Fibroblast of pulmonary artery (primary cell): ENCODE measurements at regions not wholly inside any gene's neighbourhood (a gene's known extent, or its start where the extent isn't known, plus 50 kb on each side); places are given as distances from the start of the nearest gene placed in this dataset.

Experiments
- DNase-seq: peaks from one replicate; pipeline ENCODE4 v3.0.0-alpha.2; 2010; ENCODE audit warnings: low read depth
- H3K4me3 ChIP-seq: replicated peaks from 2 replicates; pipeline ENCODE4 v1.5.1; 2011; ENCODE audit warnings: low read depth, mild to moderate bottlenecking, control low read depth, low read length, moderate library complexity
- TF ChIP-seq, protein P1 (sequence below): IDR thresholded peaks from 2 replicates; pipeline ENCODE4 v1.5.1; 2011; ENCODE audit warnings: mild to moderate bottlenecking, control low read depth, low read length, inconsistent platforms; ENCODE audit errors: missing control alignments

DNA sequence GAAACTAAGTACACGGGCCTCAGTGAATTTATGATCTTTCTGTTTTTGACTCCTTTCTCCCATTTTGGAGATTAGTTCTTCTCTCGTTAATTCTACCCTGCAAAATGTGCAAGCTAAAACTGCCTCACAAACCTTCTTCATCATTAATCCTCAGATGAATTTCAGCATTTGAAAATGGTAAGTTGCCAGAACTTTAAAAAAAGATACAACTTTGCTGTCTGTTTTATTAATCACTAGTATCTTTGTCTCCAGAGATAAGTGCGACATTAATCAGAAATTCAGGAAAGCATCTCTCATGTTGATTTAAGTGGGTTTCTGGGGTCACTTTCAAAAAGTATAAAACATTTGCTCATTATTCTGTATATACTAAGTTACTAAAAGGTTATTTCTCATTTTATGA, 227.0 kb upstream of the RXFP2 start:
- TF ChIP-seq, protein P1, sequence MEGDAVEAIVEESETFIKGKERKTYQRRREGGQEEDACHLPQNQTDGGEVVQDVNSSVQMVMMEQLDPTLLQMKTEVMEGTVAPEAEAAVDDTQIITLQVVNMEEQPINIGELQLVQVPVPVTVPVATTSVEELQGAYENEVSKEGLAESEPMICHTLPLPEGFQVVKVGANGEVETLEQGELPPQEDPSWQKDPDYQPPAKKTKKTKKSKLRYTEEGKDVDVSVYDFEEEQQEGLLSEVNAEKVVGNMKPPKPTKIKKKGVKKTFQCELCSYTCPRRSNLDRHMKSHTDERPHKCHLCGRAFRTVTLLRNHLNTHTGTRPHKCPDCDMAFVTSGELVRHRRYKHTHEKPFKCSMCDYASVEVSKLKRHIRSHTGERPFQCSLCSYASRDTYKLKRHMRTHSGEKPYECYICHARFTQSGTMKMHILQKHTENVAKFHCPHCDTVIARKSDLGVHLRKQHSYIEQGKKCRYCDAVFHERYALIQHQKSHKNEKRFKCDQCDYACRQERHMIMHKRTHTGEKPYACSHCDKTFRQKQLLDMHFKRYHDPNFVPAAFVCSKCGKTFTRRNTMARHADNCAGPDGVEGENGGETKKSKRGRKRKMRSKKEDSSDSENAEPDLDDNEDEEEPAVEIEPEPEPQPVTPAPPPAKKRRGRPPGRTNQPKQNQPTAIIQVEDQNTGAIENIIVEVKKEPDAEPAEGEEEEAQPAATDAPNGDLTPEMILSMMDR: no peak
- no peak for DNase-seq
- no peak overlapping the region for H3K4me3 ChIP-seq

DNA sequence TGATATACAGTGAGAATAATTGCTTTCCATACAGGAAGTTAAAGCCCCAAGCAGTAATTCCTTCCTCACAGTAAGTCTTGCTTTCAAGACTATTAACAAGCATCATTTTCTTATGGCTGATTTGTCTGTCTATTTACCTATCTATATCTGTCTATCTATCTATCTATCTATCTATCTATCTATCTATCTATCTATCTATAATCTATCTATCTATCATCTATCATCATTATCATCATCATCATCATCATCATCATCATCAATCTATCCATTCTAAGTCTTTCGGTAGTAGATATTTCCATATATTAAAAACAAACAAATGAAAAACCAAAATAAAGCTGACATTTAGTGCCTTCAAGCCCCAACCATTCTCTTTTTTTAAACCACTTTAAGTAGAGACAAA, 224.4 kb upstream of the RXFP2 start:
- DNase-seq: no peak
- H3K4me3 ChIP-seq: no peak overlapping the region
- TF ChIP-seq, protein P1: no peak

DNA sequence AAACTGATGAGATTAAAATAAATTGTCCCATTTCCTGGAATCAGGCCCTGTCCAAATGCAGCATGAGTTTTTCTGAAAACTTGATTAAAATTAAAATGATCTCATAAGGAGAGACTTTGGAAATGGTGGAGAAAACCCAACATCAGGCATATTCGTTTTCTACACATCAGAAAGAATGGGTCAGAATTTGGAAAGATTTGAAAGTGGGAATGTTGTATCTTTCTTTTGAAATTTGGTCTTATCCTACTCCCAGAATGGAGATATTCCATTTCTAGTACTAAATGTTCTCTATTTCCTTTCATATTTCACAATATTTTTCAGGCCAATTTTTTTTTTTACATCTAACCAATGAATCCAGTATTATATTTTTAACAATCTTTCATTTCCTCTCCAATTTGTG, 223.9 kb upstream of the RXFP2 start:
- TF ChIP-seq, protein P1: no peak
- DNase-seq: no peak
- no peak overlapping the region for H3K4me3 ChIP-seq

DNA sequence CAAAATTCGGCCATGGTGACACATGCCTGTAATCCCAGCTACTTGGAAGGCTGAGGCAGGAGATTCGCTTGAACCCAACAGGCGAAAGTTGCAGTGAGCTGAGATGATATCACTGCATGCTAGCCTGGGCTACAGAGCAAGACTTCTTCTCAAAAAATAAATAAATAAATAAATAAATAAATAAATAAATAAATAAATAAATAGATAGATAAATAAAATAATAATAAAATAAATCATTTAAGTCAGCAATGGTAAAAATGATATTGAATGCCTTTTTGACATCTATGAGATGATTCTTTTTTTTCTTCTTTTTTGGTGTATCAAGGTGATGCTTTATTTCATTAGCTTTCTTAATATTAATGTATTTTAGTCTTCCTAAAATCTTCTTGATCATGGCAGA, 221.7 kb upstream of the RXFP2 start:
- H3K4me3 ChIP-seq: no peak overlapping the region
- DNase-seq: no peak
- TF ChIP-seq, protein P1: no peak

DNA sequence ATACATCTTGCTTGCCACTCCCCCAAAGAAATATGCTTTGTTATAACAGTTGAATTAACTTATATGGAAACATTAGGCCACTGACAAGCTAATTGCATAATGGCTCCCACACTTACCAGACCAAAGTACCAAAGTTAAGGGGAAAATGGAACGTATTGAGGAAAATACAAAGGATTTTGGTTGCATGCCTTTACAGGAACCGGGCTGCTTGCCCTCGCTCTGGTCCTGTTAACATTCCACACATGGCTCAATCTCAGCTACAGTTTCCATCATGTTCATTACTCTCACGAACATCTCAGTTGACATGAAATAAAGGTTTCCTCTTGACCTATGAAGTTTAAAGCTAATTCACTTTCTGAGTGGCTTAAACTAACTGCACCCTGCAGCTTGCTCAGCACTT, 220.7 kb upstream of the RXFP2 start:
- no peak overlapping the region for H3K4me3 ChIP-seq
- TF ChIP-seq, protein P1: no peak
- no peak for DNase-seq

DNA sequence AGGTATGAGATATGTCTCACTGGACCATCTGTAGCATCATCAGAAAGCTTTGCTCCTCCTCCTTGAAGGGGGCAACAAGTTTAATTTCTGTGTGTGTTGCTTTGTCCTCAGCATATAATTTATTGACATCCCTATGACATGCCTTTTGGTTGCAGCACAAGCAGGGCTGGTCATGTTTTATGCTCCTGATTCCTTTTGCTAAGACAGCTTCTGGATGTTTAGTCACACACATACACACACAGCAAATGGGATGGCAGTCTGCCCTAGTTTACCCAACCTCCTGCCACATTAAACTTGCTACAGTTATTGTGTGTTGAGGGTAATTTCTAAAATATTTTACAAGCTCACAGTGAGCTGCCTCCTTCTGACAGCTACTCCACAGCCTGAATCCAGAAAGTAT, 217.9 kb upstream of the RXFP2 start:
- no peak for DNase-seq
- TF ChIP-seq, protein P1: no peak

DNA sequence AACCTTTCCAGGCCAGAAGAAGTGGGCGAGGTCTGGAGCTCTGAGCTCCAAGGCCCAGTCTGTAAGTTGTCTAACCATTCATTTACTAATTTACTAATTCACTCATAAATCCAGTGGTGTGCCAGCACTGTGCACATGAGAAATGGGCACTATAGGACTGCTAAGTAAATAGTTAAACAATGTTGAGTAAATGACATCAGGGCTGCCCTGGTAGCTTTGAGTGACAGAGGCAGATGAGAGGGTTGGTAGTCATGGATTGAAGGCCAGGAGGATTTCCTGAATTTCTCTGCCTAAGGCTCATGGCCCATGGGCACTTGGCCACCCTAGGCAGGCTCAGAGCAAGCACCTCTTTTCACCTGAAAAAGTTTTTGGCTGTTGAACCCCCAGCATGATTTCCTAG, 216.9 kb upstream of the RXFP2 start:
- TF ChIP-seq, protein P1: no peak
- H3K4me3 ChIP-seq: no peak overlapping the region
- DNase-seq: no peak

More for the DNA sequence above, 217.9 kb upstream of the RXFP2 start:
- no peak overlapping the region for H3K4me3 ChIP-seq
